ENCODE measurements at regions not wholly inside any gene's neighbourhood (a gene's known extent, or its start where the extent isn't known, plus 50 kb on each side); places are given as distances from the start of the nearest gene placed in this dataset.

- TF ChIP-seq CTCF (IDR thresholded peaks at IDR 0.05 in 2 of 3, conservative IDR thresholded peaks at IDR 0.05 in 1 of 3; ENCODE audit: borderline replicate concordance in 1 of 3, insufficient read depth in 1 of 3, low read depth in 2 of 3, low read length in 2 of 3) (no peak), EZH2 (IDR thresholded peaks at IDR 0.05) (no peak), RAD21 (IDR thresholded peaks at IDR 0.05; ENCODE audit: low read depth) (no peak), POLR2A (IDR thresholded peaks at IDR 0.05; ENCODE audit: borderline replicate concordance, extremely low read depth, insufficient read depth, insufficient read length) (no peak), ZBTB33 (IDR thresholded peaks at IDR 0.05; ENCODE audit: extremely low read depth, insufficient replicate concordance, low read length) (no peak), CEBPB (IDR thresholded peaks at IDR 0.05; ENCODE audit: low read depth) (no peak), REST (IDR thresholded peaks at IDR 0.05; ENCODE audit: low read depth) (no peak), POLR2AphosphoS5 (IDR thresholded peaks at IDR 0.05; ENCODE audit: low read depth, low read length) (no peak)
These were observed 159.5 kb downstream of the ZNF664 start for GRCh38 chr12:124132530-124132929.
